NCI-H2107 treated with DMSO at 0.1 percent for 48 hours (cell line): ENCODE measurements at regions not wholly inside any gene's neighbourhood (a gene's known extent, or its start where the extent isn't known, plus 50 kb on each side); places are given as distances from the start of the nearest gene placed in this dataset.

Source experiments
- DNase-seq: peaks from one replicate; lab custom pipeline; 2025; ENCODE audit not compliant: unreplicated experiment; lab: John Stamatoyannopoulos, UW

DNA sequence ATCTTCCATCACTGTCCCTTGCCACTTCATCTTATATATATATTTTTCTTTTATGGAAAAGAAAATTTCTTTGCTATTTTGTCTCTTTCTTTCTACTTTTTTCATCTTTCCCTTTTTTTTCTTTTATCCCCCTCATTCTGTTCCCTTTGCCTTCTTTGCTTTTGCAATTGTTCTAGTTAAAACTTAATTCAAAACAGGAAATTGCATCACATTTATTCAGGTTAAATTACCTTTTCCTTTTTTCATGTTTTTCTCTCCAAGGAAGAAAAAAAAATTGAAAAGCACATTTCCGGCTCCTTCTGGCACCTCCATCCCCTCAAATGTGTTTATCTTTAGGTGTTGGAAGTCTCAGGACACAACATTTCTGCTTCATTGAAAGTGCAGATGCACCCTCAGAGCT, 176.9 kb downstream of the FGF1 start:
- no peak for DNase-seq

DNA sequence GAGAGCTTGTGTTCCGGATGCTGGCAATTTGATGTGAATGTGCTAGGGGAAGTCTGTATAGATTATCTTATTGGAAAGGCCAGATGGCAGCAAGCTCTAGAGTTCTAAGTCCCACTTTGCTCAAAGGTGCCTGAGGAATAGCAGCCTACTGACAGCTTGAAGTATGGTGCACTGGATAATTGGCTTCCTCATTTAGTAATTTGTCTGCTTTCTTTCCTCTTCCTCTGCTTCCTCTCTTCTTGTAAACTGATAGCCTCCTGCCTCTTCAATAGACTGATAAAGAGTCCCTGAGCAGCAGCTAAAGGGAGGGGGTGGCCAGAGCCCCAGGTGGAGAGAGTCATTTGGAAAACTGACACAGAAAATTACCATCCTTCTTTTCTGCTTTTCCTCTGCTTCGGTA, 177.3 kb downstream of the FGF1 start:
- peak; percentile 9 for DNase-seq

DNA sequence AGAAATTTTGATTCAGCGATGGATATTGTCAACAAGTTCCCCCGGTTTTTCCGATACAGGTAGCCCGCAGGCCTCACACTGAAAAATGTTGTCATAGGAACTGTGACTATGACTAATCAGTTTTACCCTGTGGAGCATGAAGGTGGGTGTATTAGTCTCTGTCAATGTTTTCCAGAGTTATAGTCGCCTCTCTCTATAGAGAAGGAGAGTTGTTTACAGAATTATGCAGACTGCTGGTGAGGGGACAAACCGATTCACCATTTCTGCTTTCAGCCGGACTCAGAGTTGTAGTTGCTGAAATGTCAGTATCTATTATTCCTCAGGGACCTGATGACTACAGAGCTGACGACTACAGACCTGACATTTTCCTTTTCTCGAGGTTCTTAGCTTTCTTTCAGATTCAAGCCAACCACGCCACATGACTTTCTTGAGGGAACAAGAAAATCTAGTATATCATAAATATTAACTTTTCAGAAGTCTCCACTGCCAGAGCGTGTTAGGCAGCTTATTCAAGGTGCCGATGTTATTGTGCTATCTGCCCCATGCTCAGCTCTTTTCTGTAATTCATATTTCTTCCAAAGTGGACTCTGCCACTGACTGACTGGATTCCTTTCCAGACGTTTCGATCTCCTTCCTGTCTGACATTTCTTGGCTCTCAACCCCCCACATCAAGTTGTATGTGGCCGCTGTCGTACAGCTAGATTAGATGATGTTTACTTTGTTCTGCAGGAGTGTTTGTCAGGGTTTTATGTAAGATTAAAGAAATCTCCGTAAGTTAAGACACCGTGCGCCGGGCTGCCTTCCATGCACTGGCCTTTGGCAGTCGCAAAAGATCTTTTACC, 178.1 kb downstream of the FGF1 start:
- no peak for DNase-seq

DNA sequence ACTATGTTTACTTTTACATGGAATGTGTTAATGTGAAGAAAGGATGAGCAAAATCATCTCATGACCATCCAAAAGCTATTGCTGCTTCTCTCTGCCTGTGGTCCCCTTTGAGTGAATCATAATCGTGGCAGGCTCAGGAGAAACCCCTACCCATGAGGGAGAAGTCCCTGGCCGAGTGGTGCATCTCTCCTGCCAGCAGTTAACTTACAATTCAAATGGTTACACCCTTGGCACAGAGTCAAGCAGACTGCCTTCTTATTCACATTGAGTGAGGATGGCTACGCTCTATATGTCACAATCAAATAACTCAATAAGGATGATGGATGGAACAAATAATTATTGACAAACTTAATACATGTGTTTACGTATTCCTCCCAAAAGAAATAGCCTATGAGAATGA, 179.1 kb downstream of the FGF1 start:
- DNase-seq = no peak

DNA sequence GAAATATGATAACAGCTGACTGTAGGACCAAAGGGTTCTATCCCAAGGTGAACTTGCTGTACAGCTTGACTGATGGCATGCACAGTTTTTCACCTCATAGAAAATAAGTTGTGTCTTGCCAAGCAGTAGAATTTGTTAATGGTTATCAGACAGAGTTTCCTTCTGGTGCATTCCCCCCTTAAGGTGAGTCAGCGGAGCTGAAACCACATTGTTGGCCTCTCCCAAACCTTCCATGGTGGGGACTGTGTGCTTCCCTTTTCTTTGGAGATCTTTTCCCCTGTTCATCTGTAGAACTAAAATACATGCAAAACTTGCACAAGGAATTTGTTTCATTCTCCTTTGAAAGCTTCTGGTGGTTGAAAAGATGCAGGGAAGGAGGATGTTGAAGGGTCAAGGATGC, 179.8 kb downstream of the FGF1 start:
- no peak for DNase-seq

DNA sequence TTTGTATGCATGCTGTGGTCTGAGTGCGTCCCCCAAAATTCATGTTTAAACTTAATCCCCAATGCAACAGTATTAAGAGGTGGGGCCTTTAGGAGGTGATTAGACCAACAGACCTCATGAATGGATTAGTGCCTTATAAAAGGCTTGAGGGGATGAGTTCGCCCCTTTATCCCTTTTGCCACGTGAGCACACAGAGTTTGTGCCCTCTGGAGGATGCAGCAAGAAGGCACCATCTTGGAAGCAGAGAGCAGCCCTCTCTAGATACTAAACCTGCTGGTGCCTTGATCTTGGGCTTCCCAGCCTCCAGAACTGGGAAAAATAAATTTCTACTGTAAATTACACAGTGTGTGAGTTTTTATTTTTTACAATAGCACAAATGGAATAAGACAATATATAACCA, 177.1 kb upstream of the SPRY4 start:
- no peak for DNase-seq

DNA sequence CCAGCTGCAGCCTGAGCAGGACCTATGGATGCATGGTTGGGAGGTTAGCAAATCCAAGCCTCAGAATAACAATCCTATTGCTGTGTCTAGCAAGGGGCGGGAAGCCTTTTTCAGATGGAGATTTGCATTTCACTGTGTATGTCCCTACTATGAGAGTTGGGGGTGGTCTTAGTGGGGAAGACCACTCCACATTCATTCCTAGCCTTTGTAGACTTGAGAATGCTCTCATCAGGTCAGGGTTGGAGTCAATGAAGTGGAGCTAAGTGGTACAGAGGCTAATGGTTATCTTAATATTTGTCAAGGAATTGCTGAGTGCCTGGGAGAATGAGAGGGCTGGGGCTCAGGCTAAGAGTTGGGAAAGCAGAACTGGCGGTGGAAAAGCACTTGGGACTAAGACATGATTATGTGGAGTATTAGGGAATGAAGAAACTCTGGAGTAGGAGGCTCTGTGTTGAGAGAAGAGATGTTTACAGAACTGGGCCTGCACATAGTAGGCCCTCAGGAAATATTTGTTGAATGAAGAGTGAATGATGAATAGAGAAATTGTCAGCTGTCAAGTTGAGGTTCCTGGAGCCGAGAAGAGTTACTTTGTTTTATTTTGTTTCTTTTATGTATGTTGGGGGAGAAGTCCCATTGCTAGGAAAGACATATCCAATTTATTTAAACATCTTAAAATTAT, 175.5 kb upstream of the SPRY4 start:
- no peak for DNase-seq

DNA sequence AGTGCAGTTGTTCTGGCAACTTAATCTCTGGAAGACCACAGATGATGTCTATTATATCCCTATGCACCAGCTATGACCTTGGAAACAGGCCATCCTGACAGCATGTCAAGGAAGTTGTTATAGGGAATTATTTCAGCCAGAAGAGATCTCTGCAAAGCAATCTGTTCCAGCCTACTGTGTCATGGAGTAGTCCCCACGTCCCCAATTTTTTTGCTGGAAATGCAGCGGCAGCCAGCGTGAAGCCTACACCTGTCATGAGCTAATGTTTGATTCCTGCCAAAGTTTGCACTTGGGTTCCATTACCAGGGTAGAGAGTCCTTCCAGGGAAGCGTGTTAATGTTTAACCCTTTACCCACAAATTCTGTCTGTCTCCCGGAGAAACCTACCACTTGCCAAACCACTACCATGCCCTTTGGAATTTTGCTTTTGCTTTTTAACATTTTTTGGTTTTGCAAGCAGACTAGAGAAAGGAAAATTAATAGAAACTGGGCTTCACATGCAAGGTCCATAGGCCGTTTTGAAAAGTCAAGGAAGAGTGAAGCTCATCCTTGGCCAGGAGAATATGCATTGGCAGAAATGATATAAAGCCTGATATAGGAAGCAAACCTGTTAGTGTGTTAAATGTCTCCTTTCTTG, 174.9 kb upstream of the SPRY4 start:
- no peak for DNase-seq

DNA sequence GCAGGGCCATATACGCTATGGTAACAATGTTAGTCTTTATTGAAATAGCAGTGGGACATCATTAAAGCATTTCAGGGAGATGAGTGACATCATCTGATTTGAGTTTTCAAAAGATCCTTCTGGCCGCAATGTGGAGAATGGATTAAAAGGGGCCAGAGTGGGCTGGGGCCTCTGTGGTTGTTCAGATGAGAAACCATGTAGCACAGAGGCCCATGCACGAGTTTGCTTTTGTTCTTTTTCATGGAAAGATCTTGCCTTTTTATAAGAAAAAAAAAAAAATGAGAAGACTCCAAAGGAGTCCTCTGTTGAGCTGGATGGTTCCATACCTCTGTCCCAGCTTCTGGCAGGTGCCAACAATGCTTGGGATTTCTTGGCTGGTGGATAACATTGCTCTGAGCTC, 173.5 kb upstream of the SPRY4 start:
- no peak for DNase-seq

DNA sequence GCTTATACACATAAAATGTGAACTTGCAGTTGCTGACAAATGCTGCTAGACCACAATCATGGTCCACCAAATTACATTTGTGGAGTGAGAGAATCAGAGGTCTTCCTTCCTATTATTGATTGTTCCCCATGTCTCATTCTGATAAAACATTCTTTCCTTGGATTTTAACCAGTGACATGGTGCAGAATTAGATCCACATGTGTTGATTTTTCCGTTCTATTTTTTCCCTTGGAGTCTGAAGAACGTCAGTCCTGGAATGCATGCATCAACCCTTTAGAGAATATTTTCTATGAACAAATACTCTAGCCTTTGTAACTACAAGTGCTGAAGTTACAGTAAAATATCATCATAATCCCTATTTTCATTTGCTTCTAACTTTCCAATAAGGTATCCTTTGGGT, 170.7 kb upstream of the SPRY4 start:
- no peak for DNase-seq

DNA sequence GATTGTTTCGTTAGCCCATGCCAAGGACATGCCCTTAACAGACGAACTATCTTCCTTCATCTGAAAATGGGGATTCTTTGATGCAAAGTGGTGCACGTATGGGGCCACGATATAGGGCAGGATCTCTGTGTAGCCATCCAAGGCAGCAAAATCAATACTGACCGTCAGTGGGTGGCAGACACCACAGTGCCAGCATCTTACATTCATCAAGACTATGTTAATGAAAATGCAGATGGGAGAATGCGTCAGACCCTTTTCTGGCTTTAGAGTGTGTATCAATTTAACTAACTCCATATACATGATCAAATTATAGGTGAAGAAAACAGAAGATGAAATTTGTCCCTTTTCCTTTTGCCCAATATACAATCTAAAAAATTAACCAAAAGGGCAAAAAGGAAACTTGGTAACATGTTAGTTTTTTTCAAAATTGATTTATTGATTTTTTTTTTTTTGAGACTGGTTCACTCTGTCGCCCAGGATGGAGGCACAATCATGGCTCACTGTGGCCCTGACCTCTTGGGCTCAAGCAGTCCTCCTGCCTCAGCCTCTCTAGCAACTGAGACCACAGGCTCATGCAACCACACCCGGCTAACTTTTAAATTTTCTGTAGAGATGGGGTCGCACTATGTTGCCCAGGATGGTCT, 169.2 kb upstream of the SPRY4 start:
- DNase-seq = no peak

DNA sequence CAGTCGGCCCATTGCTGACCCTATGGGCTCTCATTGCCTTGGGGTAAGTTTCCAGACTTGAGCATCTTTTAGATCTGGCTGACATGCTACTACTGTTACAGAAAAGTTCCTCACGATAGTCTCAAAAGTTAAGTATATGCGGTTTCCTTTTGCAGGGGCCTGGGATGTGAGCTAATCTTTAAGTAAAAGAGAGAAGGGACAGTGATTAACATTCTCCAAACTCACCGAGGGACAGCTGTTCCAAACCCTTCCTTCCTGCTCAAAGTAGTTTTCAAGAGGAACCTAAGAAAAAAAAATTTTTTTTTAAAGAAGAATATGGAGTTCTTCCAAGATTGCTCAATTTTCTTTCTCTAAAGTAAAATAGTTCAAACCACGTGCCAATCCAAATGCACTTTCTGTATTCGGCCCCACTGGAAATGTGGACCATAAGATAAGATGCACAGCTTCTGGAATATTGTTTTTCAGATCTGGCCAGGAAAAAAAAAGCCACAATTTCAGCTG, 168.0 kb upstream of the SPRY4 start:
- DNase-seq = no peak

DNA sequence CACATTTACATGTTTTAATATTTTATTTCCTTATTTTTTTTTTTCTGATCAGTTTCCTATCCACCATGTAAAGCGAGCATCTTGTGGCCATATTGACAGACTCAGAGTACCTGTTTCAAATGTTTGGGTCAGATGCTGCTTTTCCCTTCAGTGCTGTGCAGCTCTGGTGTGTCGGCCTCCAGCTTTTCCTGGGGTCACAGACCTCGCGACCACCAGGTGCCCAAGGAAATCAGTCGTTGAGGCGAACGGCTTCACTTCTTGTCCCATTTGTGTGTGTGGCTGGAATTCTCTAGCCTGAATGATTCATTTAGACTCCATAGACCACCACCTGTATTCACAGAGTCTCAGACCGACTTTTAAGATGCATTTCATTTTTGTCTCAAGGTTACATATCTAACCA, 166.9 kb upstream of the SPRY4 start:
- no peak for DNase-seq

DNA sequence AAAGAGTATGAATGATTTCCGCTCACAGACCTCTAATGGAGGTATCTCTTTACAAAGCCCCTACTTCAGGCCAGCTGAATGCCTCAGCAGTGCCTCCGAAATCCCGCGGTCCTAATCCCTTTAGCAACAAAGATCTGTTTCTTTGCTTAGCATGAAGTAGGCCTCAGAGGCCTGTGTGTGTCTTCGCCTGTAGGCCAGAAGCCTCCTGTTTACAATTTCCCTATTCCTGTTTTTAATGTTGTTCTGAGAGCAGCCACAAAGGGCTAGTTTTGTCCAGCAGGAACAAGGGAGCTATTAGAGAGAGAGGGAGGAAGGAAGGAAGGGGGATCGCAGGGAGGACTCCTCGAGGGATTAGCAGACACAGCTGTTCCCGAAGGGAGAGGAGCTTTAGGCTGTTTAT, 166.4 kb upstream of the SPRY4 start:
- peak; percentile 10 for DNase-seq

DNA sequence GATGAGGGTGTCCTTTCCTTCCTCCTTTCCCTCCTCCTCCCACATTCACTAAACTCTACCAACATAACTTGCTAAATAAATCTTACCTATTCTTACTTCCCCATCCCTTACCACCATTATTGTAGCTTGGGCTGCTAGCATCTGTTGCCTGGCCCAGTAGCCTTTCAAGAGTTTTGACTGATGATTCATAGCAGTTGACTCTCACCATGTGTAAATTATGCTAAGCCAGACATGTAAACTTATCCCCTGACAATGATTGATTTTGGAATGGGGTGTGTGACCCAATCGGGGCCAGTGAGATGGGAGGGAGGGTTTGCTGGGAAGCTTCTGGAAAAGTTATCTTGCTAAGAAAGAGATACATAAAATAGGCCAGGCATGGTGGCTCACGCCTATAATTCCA, 161.8 kb upstream of the SPRY4 start:
- DNase-seq = no peak

DNA sequence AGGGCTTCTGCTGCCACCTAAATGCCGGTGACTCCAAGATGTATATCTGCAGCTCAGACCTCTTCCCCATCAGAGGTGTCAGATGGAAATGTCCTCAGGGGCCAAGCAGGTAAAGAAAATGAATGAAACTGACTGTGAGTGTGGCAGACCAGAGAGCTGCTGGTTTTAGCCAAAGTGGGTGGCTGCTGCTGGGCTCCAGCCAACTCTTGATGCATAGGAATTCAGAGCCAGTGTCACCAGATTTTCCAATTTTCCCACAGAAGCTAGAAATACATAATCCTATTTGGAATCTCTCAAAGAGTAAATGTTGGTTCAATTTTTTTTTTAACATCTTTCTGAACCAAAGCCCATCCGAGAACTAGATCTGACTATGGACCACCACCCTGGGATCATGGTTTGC, 161.2 kb upstream of the SPRY4 start:
- no peak for DNase-seq

DNA sequence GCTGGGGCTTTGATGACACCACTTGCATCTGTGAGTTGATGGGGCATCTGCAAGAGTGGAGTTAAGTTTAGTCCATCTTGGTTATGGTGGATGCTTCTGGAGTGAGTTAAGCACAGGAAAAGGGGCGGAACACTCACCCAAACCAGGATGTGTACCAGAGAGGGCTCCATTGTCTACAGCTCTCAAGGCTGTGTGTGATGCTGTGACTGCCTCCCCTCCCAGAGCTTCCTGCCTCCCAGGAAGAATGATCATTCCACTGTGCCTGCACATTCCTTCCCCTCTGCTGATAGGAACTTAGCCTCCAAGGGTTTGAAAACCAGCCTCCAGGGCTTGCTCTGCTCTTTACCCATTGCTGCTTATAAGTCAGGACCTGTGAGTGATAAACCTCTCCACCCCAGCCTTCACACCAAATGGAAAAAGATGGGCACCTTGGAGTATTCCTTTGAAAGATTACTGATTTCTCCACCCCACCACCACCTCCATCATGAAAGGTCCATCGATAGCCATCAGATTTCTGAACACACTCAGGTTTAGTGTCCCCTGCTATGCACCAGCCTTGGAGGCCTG, 160.1 kb upstream of the SPRY4 start:
- no peak for DNase-seq

DNA sequence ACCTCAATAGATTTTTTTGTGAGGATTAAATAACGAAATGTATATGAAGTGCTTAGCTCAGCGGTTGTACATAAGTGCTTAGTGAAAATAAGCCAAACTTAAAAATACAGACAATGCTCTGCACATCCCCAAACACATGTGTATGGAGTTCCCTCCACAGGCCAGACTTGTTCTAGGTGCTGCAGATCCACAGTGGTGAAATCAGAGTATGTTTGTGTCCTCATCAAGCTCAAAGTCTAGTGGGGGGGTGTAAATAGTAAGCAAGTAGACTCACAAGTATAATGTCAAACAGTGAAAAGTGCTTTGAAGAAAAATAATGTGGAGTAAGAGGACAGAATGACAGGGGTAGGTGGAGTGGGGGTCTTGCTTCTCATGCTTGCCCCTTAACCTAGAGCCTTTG, 157.4 kb upstream of the SPRY4 start:
- DNase-seq = no peak

DNA sequence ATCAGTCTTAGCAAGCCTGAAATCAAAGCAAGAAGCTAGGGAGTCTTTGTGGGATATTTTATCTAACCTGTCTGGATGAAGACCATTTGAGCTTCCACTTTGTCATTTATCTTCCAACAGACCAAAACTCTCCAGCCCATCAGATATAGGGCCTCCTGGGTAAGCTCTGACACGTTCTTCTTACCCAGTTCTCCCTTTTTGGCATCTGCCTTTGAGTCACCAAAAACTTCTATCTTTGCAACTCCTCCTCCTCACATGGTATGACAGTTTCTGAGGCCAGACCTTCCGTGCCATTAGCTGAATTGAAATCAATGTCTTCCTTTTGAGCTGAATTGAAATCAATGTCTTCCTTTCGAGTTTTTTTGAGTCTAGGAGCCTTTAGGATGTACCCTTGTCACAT, 156.6 kb upstream of the SPRY4 start:
- no peak for DNase-seq

DNA sequence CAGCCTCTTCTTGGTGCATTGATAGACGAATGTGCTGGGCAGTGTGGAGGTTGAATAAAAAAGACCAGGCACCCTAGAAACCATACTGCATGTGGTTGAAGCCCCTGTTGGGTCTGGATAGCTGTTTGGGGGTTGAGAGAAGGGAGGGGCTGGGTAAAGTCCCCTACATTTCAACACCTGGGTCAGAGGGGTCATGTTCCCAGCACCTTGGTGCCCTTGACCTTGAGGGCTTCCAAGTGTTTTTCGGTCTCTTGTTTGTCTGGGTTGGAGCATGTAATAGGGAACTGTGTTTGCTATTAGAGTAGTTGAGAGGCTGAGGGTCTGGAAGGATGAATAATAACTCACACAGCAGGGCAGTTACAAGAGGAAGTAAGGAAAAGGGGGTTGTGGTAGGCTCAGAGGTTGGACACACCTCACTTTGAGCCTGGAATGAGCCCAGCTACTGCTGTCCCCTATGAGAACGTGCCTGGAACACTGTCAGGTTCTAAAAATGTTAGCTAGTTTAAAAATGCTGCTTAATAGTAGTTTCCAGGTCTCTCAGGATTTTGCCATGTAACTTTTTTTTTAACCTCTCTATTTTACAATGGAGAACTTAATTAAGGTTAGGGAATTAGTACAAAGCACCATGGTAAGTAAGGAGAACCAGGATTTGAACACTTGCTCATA, 155.2 kb upstream of the SPRY4 start:
- no peak for DNase-seq

DNA sequence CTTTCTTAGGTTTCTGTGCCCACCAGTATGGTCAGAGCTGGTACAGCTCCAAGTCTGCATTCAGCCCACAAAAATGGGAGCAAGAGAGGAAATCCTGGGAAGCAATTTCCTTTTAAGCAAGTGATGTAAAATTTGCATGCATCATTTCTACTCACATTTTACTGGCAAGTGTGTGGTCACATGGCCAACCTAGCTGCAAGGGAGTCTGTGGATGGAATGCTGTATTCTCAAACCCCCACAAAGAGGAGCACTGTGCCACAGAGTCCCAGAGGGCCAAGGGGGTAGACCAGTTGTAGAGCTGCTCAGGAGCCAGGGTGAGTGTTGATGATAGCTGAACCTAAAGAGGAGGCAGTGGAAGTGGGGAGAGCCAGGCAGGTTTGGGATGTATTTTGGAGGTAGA, 154.3 kb upstream of the SPRY4 start:
- no peak for DNase-seq
